HG03378 (cell line): ENCODE measurements at regions not wholly inside any gene's neighbourhood (a gene's known extent, or its start where the extent isn't known, plus 50 kb on each side); places are given as distances from the start of the nearest gene placed in this dataset.

Experiments used
- ATAC-seq: cut with Tn5 transposase; IDR thresholded peaks from one replicate; pipeline ENCODE4 v1.9.1; 2021; ENCODE audit warnings: mild to moderate bottlenecking, moderate library complexity; ENCODE audit not compliant: unreplicated experiment

DNA sequence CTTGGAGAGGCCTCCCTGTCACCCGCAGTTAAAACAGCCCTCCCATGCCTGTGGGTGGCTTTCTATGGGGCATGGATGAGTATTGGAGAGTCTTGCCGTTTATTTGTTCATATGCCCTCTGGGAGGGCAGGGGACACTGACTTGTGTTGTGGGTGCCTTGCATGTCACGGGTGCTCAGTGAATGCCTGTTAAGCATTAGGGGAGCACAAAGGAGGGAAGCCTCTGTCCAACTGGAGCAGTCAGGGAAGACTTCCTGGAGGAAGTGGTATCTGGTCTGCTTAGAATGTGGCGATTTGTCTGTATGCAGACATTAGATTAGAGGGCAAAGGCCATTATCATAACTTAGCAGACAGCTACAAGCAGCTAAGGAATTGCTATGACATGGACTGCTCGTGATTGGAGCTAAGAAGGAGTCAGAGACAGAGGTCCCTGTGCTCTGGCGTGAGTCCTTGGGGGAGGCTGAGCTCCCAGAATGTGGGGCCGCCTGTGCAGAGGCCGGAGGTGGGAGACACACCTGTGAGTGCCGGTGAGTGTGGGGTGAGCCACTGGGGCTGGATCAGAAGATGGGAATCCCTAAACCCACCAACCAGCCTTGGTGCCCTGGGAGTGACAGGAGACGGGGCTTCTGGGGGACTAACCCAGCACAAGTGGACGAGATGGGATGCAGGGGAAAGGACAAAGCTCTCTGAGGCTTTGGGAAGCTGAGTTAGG lies 286.1 kb downstream of the SEC14L1 start:
- no peak for ATAC-seq

DNA sequence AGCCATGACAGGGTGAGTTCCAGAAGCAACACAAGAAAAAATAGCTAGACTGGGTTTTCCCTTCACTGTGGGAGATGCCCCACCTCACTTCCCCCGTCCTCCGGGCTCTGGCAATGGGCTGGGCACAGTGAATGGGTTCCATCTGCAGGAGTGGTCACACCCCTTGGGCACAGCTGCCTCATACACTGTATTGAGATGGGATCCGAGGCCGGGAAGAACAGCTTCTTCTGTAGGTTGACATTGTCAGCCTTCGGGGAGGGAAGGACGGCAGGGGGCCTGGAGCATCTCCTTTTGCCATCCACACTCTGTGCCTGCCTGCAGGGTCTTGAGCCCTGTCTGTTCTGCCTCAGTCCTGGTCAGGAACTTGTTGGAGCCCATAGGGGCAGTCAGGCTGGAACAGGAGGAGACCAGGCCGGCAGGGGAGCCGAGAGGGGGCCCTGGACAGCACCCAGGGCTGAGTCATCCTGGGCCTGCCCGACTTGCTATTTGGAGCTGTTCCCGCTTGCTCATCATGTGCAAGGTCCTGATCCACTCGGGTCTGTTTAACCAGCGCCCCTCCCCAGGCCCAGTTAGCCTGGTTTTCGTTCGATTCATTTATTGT lies 286.7 kb downstream of the SEC14L1 start:
- ATAC-seq = no peak

- no peak for ATAC-seq
Measured at GRCh38 chr17:77428020-77428748, 287.4 kb downstream of the SEC14L1 start.

- ATAC-seq = no peak
Measured at GRCh38 chr17:77428749-77429368, 288.1 kb downstream of the SEC14L1 start.

GRCh38 chr17:77429369-77429968 lies 288.7 kb downstream of the SEC14L1 start:
- ATAC-seq = no peak

- ATAC-seq = no peak
Measured at GRCh38 chr17:77429969-77430752, 289.4 kb downstream of the SEC14L1 start.

DNA sequence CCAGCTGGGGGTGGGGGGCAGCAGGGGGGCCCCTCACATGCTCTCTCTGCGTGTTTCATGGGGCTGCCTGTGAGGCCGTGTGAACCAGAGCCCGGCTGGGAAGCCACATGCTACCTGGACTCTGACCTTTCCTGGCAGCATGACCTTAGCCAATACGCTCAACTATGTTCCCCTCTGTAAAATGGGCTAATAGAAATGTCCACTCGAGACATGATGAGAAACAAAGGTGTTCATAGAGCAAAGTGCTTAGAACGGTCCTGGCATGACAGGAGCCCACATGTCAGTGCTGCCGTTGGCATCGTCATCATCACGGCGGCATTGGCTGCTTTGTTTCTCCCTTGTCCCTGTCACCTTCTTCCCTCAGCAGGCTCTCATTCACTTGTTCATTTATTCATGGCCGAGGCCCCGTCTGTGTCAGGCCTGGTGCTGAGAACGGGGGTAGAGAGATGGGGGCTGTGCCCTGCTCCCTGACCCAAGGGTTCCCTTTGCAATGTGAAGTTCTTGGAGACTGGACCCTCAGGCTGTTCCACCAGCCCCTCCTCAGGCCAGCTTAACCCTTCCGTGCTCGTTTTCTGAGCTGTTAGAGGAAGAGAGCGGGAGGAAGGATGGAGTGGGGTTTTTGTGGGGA lies 291.4 kb downstream of the SEC14L1 start:
- ATAC-seq = no peak

- no peak for ATAC-seq
Measured at GRCh38 chr17:77432742-77433141, 292.0 kb downstream of the SEC14L1 start.

- ATAC-seq = no peak
Measured at GRCh38 chr17:77433385-77434135, 292.8 kb downstream of the SEC14L1 start.

DNA sequence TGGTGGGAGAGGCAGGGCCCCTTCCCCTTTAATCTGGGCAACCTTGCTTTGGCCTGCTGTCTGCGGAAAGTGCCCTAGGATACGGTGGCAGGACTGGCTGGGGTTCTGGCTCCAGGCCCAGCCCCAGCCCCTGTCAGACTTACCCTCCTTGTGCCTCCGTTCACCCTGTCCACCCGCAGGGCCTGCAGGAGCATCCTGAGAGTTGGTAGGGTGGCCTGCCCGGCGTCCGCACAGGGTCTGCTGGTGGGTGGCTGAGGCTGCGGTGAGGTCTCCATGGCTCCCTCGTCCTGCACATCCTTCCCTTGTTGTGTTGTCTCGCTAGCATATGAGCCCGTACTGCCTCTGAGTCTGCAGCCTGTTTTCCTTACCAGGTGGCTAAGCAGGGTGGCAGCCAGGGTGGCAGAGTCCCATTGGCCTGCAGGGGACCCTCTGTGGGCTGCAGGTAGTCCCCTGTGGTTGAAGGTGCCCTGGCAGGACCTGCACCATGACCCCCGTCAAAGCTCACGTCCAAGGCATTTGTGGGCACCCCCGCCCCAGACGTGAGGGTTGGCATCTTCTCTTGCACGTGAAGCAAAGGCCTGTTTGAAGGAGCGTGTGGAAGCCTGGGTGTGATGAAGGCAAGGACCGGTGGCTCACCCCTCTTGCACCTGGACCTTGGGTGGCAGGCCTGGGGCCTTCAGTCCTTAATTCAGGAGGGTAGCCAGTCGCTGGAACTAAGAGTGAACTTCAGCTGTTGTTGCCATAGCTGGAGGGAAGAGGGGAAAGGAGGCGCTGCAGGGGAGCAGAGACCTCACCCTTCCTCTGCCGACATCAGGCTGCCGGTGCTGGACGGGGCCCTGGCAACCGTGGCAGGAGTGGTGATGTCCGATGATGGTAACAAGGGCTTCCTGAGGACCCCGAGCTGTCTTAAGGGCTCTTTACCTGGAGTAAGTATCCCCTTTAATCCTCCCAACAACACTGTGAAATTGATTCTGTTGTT lies 293.7 kb downstream of the SEC14L1 start:
- ATAC-seq = no peak

DNA sequence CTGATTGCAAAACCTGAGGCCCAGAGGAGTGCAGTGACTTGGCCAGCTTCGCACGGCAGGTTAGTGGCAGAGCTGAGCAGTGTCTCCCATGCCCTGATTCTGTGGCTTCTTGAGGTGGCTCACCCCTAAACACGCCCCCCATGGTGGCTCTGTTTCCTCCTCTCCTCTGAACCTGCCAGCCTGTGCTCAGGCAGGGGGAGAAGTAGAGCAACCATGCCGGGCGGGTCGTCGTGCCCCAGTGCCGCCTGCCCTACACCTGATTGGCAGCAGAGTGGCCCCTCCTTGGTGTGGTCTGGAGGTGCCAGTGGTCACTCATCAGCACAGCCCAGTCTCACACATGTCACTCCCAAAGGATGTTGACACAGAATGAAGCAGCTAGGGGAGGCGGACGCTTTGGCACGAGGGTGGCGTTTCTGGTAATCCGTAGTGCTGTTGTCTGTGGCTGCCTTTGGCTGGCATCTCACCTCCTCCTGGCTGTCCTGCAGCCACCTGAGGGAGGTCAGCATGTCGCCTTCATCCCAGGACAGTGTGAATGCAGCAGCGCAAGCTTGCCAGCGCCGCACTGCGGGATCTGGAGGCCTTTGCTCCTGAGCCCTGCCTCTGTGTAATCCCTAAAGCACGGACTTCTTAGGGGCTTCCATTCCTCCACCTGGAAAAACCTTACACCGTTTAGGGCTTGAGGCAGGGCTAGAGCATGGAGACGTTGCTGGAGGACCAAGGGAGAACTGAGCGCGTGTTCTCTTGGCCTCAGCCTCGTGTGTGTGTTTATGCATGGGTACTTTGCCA lies 294.7 kb downstream of the SEC14L1 start:
- ATAC-seq = no peak

- ATAC-seq = no peak
Measured at GRCh38 chr17:77436058-77436442, 295.3 kb downstream of the SEC14L1 start.

DNA sequence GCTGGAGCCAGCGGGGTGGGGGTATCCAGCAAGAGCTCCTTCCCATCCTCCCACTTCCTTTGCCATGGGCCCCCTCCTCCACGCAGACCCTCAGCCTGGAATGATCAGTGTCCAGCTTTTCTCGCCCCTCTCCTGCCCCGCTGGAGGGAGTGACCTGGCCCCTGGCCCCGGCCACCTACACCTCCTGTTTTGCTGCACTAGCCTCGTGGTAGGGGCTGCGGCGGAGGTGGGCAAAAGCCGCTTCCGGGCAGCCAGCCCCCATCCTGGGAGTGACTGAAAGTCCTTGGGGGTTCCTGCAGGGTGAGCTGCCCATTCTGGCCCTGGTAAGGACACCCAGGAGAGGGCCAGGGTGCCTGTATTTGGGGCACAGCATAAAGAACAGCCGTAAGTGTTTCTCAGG lies 295.7 kb downstream of the SEC14L1 start:
- no peak for ATAC-seq

DNA sequence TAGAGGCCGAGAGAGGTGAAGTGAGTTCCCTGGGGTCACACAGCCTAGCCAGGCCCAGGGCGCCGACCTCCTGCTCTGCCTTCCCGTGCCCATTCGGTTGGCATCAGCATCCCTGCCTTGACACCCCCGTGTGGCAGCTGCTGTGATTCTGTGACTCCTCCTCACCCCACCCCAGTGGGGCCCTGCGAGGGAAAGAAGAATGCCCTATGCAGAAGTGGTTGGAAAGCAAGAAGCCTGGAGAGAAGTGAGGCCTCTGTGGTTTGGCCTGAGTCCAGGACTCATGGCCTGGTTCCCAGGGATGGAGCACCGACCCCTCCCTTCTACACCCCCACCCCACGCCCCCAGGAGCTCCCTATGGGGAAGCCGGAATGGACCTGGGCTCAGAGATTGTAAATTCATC lies 296.2 kb downstream of the SEC14L1 start:
- no peak for ATAC-seq

- ATAC-seq = no peak
Measured at GRCh38 chr17:77437747-77438146, 297.0 kb downstream of the SEC14L1 start.

GRCh38 chr17:77438241-77439188 lies 297.7 kb downstream of the SEC14L1 start:
- ATAC-seq = no peak
